GM21447 (cell line): ENCODE measurements at regions not wholly inside any gene's neighbourhood (a gene's known extent, or its start where the extent isn't known, plus 50 kb on each side); places are given as distances from the start of the nearest gene placed in this dataset.

Experiments
- ATAC-seq: cut with Tn5 transposase; IDR thresholded peaks from one replicate; pipeline ENCODE4 v1.9.1; 2021; ENCODE audit not compliant: unreplicated experiment

DNA sequence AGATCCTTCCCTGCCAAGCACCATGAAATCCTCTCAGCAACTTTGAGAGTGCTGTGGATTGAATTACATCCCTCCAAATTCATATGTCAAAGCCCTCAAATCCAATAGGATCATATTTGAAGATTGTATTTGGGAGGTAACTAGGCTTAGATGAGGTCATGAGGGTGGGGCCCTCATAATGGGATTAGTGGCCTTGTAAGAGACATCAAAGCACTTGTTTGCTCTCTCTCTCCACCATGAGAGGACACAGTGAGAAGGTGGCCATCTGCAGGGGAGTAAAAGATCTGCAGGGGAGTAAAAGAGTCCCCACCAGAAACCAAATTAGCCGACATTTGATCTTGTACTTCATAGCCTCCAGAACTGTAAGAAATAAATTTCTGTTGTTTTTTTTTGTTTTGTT is 298.2 kb downstream of the SAMD5 start:
- no peak for ATAC-seq

DNA sequence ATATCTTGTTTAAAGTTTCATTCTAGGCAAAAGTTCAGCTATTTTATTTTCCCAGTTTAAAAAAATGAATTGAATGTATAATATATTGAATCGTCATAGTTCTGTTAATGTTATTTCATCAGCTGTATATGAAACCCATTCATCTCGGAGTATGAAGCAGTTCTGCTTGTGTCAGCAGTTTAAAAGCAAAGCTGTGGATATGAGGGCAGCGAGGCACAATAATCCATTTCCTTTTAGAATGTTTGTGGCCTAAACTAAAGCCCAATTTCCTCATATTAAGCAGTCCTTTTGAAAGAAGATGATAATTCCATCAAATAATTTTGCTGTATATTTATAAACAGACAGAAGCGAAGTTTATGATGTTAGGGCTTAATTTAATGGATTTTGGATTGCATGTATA is 300.1 kb downstream of the SAMD5 start:
- no peak for ATAC-seq

DNA sequence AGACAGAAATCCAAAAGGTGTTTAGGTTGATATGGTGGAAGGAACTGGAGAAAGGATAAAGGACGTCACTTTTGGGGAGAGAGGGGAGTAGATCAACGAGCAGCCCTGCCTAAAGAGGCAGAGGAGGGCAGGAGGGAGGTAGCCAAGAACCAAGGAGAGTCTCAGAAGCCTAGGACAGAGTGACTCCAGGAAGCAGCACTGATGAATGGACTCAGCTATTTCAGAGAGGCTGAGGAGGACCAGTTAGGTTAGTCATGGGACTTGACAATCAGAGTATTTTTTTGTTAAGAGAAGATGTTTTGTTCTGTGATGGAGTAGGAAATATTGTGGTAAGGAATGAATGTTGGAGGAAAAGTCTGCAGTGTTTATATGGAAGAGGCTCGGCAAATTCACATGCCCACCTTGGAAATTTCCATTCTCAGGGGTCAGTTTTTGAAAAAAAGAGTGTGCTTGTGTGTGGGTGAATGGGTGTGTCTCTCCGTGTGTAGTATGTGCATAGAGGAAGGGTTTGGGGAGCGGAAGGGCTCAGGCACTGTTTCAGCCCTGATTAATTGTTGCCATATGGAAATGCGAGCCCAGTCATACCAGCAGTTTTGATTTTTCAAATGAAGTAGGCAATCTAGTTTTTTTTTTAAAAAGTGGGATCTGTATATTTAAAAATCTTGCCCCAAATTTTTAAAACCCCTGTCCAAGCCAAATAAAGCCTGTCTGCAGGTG is 303.6 kb downstream of the SAMD5 start:
- ATAC-seq = no peak

DNA sequence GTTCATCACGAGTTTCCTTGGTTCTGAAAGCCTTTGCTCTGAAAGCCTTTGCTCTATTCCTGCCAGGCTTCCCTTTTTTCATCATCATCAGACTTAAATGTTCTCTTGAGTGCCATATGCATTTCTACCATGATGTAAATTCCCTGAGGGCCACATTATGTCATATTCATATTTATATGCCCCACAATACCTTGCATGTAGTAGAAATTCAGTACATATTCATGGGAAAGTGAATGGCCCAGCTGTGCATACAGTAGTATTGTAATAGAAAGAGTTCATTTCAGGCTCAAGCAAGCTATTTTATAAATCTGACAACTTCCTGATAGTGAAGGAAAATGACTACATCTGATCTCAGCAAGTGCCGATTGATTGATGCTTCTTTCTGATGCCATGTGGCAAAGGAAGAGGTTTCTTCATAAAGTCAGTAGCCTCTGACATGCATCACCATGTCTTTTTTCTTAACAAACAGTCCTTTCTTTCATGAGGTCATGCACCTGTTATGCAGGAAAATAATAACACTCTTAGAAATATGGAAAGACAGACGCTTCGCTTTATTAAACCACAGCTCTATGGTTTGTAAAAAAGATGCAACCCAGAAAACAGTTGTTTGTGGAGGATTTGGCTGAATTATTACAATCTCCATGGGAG is 308.7 kb downstream of the SAMD5 start:
- ATAC-seq = no peak

DNA sequence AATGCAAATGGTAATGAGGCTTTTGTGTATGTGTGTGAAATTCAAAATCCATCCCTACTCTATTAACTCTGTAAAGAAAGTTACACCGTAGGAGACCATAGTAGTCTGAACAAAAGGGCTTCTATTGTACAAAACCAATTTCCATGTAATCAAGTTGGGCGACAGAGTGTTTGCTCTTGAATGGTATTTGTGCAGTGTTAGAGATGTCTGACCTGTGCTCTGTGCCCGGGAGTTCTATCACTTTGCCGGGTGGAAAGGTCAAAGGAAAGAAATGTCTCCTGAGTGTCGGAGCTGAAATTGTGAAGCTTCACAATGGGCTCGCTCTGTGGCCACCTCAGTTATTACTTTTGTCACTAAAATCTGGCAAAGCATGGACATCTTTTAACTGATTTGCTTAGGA is 312.0 kb downstream of the SAMD5 start:
- no peak for ATAC-seq

DNA sequence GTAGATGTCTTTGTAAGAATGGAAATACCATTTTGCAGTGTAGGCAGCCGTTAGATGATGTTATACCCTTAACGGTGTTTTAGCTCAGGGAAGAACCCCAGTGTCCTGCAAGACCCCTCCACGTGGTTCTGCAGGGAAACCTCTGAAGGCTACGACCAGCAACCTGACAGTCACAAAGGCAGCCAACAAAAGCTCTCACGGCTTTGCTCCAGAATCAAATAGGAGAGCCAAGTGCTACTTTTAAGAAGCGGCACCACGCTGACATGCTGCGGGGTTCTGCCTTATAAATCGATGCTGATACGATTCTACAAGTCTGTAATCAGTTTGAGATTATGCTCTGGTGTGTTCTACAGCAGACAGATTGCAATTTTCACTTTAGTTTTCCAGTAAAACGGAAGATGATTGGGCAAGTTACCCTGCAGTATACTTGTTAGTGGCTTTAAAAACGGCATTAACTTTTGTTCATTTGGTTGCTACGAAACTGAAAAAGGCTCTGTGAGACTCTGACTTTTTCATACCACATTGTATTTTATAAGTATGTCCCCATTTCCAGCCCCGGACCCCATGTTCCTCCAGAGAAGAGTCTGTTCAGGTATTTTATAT is 312.9 kb downstream of the SAMD5 start:
- no peak for ATAC-seq

DNA sequence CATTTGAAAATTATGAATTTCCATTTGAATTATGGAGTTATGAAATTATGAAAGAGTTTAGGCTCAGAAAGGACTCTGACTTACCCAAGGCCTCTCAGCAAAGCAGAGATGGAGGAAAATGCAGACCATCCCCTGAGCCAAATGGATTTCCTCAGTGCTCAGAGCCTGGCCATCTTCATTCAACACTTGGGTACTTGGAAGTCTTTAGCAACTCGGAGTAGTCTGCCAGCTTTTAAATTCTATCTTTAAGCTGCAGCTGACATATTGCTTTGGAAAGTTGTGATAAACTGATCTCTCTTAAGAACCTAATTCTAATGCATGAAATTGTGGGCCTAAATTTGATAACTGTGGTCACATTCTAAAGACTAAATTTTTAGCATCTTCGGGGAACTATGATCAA is 315.4 kb downstream of the SAMD5 start:
- no peak for ATAC-seq

DNA sequence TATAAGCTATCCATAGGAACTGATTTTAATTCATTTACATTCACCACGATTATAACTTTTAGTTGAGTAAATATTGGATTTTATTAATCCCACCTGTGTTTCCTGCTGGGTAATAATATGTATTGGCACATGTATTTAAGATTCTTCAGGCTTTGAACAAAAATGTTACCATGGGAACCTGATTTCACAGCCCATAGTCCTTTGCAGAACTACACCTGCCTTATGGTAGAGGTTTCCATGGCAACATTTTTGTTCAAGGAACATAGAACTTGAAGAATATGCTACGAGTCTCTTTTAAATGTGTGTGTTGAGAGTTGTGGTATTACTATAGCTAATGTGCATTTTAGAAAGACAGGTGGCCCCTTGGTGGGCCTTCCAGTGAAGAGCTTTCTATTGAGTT is 317.4 kb downstream of the SAMD5 start:
- ATAC-seq = no peak

DNA sequence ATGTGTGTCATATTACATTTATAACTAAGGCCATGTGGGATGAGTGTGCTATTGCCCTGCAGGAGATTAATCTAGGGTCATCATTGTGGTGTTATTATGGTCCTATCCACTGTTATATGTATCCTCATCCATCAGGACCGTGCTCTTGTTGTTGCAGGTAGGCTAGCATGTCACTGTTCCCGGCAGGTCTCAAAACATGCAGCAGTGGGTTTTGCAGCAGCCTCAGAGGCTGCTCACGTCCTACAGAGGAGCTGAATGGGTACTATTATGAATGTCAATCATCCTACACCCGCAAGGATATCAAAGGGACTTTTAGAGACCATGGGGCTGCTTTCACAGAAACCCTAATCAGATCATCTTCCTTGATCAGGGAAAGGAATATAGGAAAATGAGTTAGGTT is 318.2 kb downstream of the SAMD5 start:
- ATAC-seq = no peak

DNA sequence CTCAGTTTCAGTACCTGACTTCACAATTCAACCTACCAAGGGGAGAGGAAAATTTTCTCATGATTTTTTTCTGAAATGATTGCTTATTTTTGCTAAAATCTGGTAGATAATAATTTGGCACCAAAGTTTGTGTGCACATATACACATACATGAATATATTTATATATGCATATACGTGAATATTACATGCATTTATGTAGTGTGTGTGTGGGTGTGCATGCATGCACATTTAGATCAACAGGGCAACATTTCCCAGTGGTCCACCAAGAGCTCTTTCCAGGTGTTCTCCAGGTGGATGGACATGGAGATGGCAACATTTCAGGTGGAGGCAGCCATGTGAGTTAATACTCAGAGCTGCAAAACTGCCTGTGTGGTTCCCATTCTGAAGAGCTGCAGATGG is 320.9 kb downstream of the SAMD5 start:
- ATAC-seq = no peak

DNA sequence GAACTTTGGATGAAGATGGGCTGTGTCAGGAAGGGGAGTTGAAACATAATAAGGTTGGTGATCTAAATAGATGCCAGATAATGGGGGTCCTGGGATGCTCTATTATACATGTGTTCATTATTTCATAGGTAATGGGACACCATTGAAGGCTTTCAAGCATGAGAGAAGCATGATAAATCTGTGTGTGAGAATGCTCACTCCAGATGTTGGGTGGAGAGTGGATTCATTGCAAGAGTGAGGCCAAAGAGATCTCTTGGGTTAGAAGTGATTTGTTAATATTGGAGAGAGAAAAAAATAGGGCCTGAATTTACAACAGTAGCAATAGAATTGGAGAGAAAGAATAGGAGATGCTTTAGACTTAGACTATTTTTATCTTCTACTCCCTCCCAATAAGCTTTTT is 321.3 kb downstream of the SAMD5 start:
- no peak for ATAC-seq

DNA sequence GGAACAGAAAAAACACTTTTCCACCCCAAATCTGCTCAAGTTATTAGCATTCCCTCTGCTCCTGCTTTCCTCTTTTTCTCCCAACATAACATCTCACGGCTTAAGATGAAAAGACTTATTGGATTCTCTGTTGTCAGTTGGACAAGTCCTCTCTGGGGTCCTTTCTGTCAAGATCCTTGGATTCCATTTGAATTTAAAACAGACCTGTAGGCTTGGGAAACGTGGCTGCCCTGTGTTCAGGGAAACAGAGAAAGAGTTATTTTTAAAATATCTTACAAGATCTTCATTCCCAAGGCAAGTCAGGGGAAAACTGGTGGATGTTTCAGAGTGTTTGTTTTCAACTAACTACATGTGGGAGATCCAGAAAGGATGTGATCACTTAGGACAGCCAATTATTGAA is 322.9 kb downstream of the SAMD5 start:
- ATAC-seq = no peak

DNA sequence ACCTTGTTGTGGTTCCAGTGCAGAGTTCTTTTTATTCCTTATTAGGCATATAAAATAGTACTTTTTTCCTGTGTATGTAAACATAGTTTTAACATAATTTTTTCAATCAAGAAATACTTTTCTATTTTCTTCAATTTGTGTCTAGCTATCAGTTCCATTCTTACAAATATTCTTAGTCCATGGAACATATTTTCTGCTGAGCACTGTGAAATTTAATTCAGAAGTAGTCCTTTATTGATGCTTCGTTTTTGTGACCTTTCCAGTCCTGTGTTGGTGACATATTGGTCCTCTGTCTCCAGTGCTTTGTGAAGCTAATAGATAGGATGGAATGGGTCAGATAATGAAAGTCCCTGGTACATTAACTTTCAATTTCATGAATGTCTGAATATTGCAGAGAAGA is 325.1 kb downstream of the SAMD5 start:
- no peak for ATAC-seq

DNA sequence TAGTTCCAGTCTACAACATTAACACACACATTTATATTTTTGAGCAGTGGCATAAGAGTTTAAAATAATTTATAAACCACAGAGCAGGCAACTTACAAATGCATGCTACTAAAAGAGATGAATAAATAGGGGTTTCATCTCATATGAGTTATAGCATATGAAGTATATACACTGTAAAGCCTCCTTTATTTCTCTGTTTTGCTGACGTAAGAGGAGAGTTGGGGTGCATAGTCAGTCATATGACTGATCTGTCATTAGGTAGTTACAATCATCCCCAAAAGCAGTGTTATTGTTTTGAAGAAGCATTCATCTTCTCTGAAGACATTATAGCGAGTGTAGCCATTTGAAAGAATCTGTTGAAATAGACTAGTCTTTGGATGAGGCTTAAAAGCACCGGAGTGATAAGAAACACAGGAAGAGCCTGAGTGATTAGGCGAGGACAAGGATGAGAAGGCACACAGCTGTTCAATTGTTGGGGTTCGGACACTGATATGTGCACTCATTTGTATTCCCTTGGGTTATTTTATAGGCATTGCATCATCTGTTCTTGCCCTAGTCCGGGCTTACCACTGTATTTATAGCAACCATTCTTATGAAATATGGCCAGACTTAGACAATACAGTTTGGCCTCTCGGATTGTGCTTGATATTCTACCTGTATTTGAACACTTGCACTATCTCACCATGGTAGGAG is 325.7 kb downstream of the SAMD5 start:
- no peak for ATAC-seq

DNA sequence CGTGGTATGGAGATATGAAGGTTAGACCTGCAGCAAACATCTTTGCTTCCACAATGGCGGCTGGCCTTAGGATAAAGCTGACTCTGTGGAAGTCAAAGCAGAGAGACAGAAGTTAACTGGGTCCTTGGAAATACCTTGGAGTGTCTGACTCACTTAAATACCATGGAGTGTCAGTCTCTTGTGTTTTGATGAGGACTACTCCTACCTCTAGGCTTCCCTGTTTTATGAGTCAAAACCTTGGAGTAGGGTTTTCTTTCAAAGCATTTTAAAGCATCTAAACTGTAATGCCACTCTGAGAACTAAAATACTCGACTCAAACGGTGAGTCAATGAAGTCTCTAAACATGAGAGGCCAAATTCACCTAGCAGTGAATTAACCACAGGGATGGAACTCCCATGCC is 329.1 kb downstream of the SAMD5 start:
- no peak for ATAC-seq

DNA sequence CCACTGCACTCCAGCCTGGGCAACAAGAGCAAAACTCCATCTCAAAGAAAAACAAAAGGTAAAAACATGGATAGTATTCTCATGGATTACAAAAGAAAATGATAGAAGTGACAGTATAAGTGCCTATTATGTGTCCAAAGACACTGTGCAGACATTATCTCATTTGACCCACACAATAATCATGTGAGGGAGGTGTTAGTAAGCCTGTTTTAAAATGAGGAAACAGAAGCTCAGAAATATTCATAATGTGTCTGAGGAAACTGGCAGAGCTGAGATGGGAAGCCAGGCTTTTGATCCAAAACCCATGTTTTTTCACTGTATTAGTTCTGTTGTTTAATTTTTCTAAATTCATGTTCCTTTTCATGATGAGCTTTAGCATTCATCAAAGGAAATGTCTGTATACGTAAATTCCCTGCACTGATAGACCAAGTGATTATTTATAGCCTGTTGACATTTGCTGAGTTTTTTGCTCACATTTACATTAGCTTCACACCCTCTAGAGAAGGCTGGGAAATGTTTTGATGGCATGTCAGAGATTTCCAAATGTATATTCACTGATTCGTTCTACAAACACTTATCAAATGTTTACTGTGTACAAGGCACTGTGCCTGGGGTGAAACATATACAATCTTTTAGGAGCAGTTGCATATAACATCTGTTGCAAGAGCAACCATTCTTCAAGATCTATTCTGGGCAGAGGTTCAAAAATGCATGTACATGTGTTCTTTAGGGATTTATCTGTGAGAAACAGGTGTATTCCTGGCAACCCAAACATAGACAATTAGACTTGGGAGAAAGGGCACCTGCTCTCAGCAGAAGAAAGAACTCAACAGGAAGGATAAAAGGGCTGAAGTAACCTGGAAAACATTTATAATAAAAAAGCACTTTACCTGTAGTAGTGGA is 331.5 kb downstream of the SAMD5 start:
- ATAC-seq = no peak

DNA sequence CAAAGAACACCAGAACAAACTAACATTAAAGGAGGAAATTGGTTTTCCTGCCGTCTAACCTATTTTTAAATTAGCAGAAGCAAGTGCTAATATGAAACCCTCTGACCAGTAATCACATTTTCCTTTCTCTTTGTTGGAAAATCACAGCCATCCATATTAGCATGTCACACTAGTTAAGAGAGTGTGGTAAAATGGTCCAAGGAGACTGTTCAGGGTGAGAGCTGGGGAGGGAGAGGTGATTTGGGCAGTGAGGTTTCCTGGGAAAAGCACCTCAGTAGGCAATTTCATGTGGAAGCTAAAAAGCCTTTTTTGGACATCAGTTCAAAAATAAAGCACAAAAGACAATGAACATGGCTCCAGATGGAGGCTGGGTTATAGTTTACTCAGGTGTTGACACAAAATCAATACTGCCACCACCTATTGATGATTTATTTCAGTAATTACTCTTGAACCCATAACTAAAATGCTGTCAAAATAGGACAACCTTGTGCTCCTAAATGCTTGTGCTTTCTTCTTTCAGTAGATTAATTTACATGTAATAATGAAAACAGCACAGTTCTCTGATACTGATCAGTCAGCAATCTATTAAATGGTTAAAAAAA is 333.2 kb downstream of the SAMD5 start:
- ATAC-seq = no peak

DNA sequence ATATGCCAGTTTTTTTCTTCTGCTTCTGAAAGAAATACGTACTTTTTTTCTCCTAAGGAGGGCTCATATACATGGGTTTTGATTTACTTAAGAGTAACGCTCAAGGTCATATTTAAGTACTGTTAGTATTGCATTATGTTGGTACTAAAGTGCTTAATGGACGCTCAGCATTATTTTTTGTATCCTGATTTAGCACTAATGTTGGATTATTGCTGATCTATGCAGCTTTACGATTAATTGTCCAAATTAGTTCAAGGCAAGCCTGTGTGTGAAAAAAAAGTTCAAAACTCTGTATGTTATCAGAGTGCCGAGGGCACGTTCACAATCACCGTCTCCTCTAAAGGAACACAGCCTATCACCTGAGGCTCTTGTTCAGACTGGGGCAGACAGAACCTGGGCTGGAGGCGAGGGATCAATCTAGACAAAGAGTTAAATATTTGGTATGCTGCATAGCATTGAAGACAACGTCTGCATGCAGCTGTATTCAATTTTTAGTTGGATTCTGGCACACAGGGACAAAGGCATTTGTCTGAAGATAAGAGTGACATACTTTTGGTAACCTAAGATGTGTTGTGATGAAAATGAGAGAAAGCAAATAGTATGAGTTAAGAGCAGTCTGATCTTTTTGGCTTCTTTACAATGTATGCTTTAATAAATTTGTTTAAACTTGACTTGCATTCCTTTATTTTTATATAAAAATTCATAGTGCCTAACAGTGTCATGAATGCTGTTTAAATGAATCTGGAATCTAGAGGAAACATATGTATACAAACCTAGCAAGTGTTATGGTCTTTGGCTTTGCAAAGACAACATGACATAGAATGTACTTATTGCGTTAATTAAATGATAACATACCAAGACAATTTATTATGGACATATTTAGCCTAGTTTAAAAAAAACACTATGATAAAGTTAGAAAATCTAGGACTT is 341.2 kb downstream of the SAMD5 start:
- no peak for ATAC-seq

DNA sequence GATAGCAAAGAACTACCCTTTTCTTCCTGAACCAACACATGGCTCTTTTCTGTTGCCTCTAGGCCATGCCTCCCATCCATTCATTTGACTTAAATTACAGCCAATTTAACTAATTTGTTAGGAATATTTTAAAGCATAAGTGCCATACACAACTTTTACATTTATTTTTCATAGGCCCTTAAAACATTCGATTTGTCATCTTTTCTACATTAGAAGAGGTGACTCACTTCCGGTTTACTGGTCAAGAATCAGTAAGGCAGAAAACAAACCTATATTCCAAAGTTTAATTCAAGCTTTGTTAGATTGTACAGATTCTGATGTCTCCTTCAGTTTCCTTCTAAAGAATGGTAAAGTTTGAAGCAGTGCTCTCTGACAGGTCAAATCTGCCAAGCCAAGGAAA is 344.3 kb downstream of the SAMD5 start:
- no peak for ATAC-seq

DNA sequence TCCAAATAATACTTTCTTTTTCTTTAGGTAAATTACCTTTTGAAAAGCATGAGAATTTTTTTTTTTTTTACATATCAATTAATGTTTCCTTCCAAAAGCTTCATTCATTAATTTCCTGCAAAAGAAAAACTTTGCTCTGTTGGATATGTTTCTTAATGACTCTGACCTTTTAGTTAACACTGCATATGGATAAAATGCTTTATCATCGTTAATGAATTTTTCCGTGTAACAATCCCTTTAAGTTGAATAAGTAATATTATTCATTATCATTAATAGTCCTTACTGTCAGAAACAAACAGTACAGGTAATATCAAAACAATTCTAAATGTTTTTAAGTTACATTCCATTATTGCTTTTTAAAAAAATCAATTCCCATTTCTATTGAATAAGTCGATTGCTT is 345.1 kb downstream of the SAMD5 start:
- ATAC-seq = no peak
